Fibroblast of lung (primary cell): ENCODE measurements at regions not wholly inside any gene's neighbourhood (a gene's known extent, or its start where the extent isn't known, plus 50 kb on each side); places are given as distances from the start of the nearest gene placed in this dataset.

Experiments used
- CTCF ChIP-seq, 2 donors: IDR thresholded peaks in 1 of 2; conservative IDR thresholded peaks in 1 of 2; 1 replicate in 1 of 2; 2 replicates in 1 of 2; pipeline ENCODE4 v1.5.1; 2011 to 2012; ENCODE audit warnings: low read length in 2 of 2, control low read depth in 1 of 2, inconsistent platforms in 1 of 2, low read depth in 1 of 2, mild to moderate bottlenecking in 1 of 2
- EZH2 ChIP-seq: IDR thresholded peaks from 2 replicates; pipeline ENCODE4 v1.5.1; 2012; ENCODE audit warnings: low read length, control low read depth, mild to moderate bottlenecking; ENCODE audit errors: missing control alignments

GRCh38 chr5:2166979-2167377 is 284.3 kb upstream of the IRX4 start:
- TF ChIP-seq CTCF (conservative IDR thresholded peaks at IDR 0.05 in 1 of 2, IDR thresholded peaks at IDR 0.05 in 1 of 2; ENCODE audit: low read depth in 1 of 2, low read length in 2 of 2) (no peak), EZH2 (no peak)
